Skin of body (tissue), 2 donors: ENCODE measurements at regions not wholly inside any gene's neighbourhood (a gene's known extent, or its start where the extent isn't known, plus 50 kb on each side); places are given as distances from the start of the nearest gene placed in this dataset. TPM values are rescaled to one million over a fixed set of nuclear protein-coding genes. Genes with fewer than 3 reads are reported as not detected.

Experiments used
- DNase-seq: peaks from one replicate; lab custom pipeline; 2025; lab: John Stamatoyannopoulos, UW
- small RNA-seq: library from RNA; depleted of rRNA; stranded (forward); fragments of <200 nt; gene quantifications from one replicate; pipeline ENCODE3, GENCODE V24; 2014; ENCODE audit warnings: low replicate concordance

DNA sequence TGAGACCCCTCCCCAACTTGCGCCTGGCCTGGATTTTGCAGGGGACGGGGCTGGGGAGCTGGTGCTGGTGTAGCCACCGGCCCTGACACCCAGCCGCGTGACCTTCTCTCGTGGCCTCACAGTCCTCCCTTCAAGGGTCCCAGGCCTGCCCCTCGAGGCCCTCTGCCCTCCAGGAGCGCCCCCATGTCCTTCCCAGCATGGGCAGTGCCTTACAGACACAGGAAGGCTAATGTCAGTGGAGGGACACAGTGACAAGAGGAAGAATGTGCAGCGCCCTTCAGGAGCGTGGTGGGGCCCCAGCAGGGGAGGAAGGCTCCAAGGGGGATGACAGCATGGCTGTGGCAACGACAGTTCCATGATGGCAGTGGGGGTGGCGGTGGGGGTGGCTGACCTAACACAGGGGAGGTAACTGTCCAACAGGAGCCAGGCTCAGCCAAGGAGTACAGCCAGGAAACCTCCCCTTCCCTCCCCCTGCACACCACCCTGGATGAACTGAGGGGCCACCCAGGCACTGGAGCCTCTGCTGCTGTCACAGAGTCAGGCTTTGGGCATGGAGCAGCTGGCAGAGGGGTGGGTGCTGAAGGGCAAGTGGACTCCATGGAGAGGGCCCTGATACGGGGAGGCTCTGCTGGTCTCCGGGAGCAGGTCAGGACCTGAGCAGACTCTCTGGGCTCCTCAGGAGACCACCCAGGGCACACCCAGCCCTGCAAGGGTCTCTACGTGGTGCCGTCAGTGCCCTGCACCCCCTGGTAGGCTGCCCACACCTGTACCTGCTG is 76.0 kb upstream of the RET start:
- DNase-seq = no peak

DNA sequence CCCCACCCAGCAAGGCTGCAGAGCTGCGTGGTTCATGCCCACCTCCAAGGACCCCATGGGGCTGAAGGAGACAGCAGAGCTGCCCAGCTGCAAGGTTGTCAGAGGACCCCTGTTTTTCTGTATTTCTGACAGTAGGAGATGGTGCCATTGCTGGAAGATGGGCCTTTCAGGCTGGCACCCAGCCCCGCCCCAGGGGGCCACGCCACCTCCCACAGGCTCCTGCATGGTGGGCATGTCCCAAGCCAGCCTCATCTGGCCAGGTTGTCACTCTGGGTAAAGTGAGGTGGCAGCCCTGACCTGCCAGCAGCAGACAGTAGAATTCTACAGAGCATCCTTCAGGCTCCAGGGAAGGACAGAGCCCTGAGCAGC is 75.5 kb upstream of the RET start:
- DNase-seq = no peak

DNA sequence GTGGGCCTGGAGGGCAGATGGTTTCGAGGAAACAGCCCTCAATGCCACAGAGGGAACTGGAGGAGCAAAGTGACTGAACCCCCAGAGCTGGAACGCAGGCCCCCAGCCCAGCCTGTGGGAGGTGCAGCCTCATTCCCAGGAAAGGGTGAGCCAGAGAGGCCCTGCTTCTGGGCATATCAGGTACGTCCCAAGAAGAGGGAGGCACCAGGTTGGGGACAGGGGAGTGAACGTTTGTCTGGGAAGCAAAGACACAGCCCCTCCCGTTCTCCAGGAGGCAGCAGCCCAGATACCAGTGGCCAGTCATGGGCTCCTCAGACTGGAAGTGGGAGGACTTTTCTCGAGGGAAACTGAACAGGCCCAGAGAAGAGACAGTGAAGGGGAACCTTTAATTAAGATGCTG is 74.3 kb upstream of the RET start:
- DNase-seq = no peak

DNA sequence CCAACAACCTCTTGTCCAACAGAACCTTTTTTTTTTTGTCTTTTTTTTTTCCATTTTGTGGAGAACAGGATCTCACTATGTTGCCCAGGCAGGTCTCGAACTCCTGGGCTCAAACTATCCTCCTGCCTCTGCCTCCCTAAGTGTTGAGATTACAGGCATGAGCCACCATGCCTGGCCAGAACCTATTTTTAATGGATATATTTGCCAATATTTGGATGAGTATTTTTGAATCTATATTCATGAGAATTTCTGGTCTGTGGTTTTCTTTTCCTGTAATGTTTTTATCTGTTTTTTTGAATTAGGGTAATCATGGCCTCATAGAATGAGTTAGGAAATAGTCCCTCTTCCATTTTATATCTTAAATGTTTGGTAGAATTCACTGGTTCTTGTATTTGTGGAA is 70.4 kb upstream of the RET start:
- no peak for DNase-seq

DNA sequence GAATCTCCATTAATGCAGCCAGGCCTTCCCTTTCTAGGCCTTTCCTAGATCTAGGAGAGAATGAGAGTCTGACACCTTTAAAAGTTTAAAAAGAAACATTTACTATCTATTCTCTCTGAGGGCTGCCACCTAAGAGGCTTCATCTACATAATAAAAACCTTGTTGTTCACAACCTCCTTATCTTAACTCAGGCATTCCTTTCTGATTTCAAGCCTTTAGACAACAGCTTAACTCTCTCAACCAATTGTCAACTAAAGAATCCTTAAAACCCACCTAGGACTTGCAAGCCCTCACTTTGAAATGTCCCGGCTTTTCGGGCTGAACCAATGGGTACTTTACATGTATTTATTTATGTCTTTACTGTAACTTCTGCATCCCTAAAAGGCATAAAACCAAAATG is 64.3 kb upstream of the RET start:
- DNase-seq = no peak

DNA sequence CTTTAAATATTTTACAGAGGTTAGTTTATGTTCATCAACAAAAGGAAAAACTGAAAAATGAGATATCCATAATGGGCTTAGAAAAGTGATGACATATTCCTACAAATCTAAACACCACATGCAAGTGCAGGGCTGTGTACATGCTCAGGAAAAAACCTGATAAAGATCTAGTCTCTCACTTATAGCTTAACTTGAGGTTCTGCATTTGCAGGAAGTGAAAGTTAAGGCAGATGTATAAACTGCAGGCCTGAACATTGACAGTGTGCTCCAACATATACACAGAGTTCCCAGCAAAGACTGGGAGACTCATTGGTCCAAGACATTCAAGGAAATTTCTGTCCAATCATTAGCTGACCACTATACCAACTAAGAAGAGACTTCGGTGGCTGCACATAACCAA is 63.8 kb upstream of the RET start:
- no peak for DNase-seq

DNA sequence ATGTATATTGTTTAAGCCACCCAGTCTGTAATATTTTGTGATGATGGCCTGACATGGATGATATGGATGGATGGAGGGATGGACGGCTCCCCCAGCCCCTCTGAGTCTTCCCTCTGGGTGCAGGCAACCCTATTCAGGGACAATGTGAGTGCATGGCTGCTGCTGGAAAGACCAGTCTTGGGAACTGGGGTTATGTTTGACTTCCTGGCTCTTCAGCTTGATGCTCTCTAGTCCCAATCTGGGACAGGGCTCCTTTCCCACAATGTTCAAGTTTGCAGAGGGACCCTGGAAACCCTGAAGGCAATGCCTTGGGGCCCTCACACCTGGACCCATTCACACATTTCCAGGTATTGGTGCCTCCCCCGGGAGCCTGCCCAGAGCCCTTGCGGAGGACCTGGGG is 52.3 kb upstream of the RET start:
- no peak for DNase-seq

DNA sequence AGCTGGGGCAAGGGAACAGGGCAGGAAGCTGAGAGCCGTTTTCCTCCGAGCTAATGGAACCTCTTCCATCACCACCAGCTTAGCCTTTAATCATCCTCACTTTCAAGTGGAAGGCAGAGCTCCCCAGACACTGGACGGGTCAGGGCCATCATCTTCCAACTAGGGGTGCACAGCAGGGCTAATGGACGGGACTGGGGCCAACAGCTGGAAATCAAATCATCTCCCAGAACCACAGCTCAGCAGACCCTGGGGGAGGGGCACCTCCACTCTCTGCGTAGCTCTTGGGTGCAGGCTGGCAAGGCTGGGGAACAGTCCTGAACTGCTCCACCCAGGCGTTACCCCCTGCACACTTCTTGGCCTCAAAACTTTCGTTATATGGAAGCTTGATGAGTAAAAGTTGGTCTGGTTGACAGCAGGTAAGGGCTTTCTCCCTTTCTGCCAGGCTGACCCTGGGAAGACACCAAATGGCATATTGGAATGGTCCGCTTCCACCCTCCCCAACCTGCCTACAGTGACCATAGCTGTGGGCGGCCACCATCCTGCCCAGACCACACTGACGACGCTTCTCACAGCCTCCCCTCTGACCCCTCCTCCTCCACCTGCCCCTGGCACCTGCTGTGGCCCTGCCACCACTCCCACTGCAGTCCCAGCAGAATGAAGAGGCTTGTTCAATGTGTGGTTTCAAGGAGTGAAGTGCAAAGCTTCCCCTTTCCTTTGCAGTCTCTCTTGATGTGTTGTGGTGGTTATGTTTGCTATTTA is 51.7 kb upstream of the RET start:
- DNase-seq = no peak

DNA sequence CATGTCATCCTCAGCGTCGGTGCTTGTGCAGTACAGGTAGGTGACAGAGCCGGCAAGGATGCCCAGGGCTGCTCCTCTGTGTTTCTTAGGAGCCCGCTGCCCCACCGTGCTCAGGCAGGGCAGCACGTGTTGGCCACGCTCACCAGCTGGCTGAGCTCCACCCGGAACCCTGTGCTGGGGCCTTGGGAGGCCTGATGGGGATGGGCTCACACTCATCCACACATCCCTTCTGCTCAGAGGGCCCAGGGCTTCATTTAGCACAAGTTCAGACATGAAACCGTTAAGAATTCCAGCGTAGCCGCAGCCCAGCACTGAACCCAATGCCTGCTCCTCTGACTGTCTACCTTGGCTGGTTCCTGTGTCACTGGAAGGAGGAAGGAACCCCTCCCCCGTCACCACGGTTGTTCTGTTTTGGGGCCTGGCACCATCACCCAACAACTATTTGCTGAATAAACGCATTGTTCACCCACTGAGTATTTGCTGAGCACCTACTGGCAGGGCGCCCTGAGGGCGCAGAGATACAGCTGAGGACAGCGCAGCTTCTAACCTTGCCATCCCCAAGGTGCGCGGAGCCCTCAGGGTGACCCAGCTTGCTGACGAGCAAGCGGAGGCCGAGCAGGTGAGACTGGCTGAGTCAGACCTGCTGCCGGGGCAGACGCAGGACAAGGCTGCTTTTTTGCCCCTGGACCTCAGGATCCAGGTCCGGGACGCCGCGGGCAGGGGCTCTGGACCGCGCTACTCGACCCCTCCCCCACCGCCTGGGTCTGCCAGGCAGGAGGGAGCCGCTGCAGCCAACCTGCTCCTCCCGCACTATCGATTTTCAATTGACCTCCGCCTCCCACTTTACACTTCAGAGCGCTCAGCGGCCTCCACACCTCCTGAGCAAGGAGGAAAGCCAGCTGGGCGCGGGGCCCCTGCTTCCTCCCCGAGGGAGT is 50.6 kb upstream of the RET start:
- no peak for DNase-seq

Small RNAs in the stretch of these regions (small RNA-seq; reads per million reads assigned to genes)
- not detected for gene MIR5100
